ENCODE measurements at regions not wholly inside any gene's neighbourhood (a gene's known extent, or its start where the extent isn't known, plus 50 kb on each side); places are given as distances from the start of the nearest gene placed in this dataset.

- Histone ChIP-seq H3K4me1 (ENCODE audit: control insufficient read depth, extremely low read depth, insufficient read depth, low read length) (no peaks in the 10 kb centered on the region), H3K27me3 (ENCODE audit: control insufficient read depth, extremely low read depth, insufficient read depth, low read length) (no peaks in the 10 kb centered on the region), H3K4me3 (ENCODE audit: control insufficient read depth in 2 of 3, extremely low read depth in 1 of 3, insufficient read depth in 2 of 3, low read depth in 1 of 3, low read length in 3 of 3) (no peak overlapping the region), H2AFZ (ENCODE audit: control insufficient read depth, low read length) (no peak overlapping the region), H3K27ac (ENCODE audit: control insufficient read depth, insufficient read depth, low read length) (no peak overlapping the region), H3K9me1 (ENCODE audit: control insufficient read depth, extremely low read depth, insufficient read depth, low read length) (no peaks in the 10 kb centered on the region), H3K9me3 (ENCODE audit: control insufficient read depth, low read depth, low read length) (no peaks in the 10 kb centered on the region), H3K9ac (ENCODE audit: control insufficient read depth, extremely low read depth, insufficient read depth, low read length) (no peak overlapping the region), H3K36me3 (ENCODE audit: control insufficient read depth in 2 of 2, extremely low read depth in 1 of 2, insufficient read depth in 2 of 2, low read length in 2 of 2) (no peaks in the 10 kb centered on the region), H4K20me1 (ENCODE audit: control insufficient read depth, extremely low read depth, insufficient read depth, low read length) (no peaks in the 10 kb centered on the region), H3K4me2 (ENCODE audit: control insufficient read depth, extremely low read depth, insufficient read depth, low read depth, low read length) (no peak overlapping the region), H3K79me2 (ENCODE audit: control insufficient read depth, insufficient read depth, low read length) (no peaks in the 10 kb centered on the region)
- DNase-seq (ENCODE audit: low read depth, low spot score) (no peak), FAIRE-seq (no peak)
- dilution Hi-C loops (cut with MboI; ENCODE audit: extremely low pct_ligation_motif_present, low sequenced_read_pairs), result no loop called here
- TF ChIP-seq EZH2 (IDR thresholded peaks at IDR 0.05; ENCODE audit: low read length), result no peak
- no peak for TF ChIP-seq CTCF (optimal IDR thresholded peaks at IDR 0.05 in 1 of 3, IDR thresholded peaks at IDR 0.05 in 1 of 3, conservative IDR thresholded peaks at IDR 0.05 in 1 of 3; ENCODE audit: extremely low read depth in 1 of 3, insufficient read depth in 2 of 3, low read length in 3 of 3)
Observed at GRCh38 chr6:21967056-21967974, 329.5 kb downstream of the PRL start.

- dilution Hi-C loops (cut with MboI; ENCODE audit: extremely low pct_ligation_motif_present, low sequenced_read_pairs), result no loop called here
- TF ChIP-seq CTCF (optimal IDR thresholded peaks at IDR 0.05 in 1 of 3, IDR thresholded peaks at IDR 0.05 in 1 of 3, conservative IDR thresholded peaks at IDR 0.05 in 1 of 3; ENCODE audit: extremely low read depth in 1 of 3, insufficient read depth in 2 of 3, low read length in 3 of 3) (no peak), EZH2 (IDR thresholded peaks at IDR 0.05; ENCODE audit: low read length) (no peak)
- Histone ChIP-seq H3K27ac (ENCODE audit: control insufficient read depth, insufficient read depth, low read length) (no peak overlapping the region), H3K27me3 (ENCODE audit: control insufficient read depth, extremely low read depth, insufficient read depth, low read length) (no peaks in the 10 kb centered on the region), H3K4me1 (ENCODE audit: control insufficient read depth, extremely low read depth, insufficient read depth, low read length) (no peaks in the 10 kb centered on the region), H3K9me1 (ENCODE audit: control insufficient read depth, extremely low read depth, insufficient read depth, low read length) (no peaks in the 10 kb centered on the region), H3K4me2 (ENCODE audit: control insufficient read depth, extremely low read depth, insufficient read depth, low read depth, low read length) (no peak overlapping the region), H3K4me3 (ENCODE audit: control insufficient read depth in 2 of 3, extremely low read depth in 1 of 3, insufficient read depth in 2 of 3, low read depth in 1 of 3, low read length in 3 of 3) (no peak overlapping the region), H3K9me3 (ENCODE audit: control insufficient read depth, low read depth, low read length) (no peaks in the 10 kb centered on the region), H3K36me3 (ENCODE audit: control insufficient read depth in 2 of 2, extremely low read depth in 1 of 2, insufficient read depth in 2 of 2, low read length in 2 of 2) (no peaks in the 10 kb centered on the region), H3K79me2 (ENCODE audit: control insufficient read depth, insufficient read depth, low read length) (no peaks in the 10 kb centered on the region), H3K9ac (ENCODE audit: control insufficient read depth, extremely low read depth, insufficient read depth, low read length) (no peak overlapping the region), H2AFZ (ENCODE audit: control insufficient read depth, low read length) (no peak overlapping the region), H4K20me1 (ENCODE audit: control insufficient read depth, extremely low read depth, insufficient read depth, low read length) (no peaks in the 10 kb centered on the region)
- FAIRE-seq (no peak), DNase-seq (ENCODE audit: low read depth, low spot score) (no peak)
Observed at GRCh38 chr6:21968411-21968810, 328.4 kb downstream of the PRL start.

Measured in keratinocyte (primary cell).